Activated effector memory CD4-positive, alpha-beta T cell treated with Interleukin-2 at 50 U/mL for 16 hours (primary cell): ENCODE measurements at regions not wholly inside any gene's neighbourhood (a gene's known extent, or its start where the extent isn't known, plus 50 kb on each side); places are given as distances from the start of the nearest gene placed in this dataset.

ENCODE experiments used
- DNase-seq: peaks from one replicate; pipeline ENCODE4 v3.0.0-alpha.2; 2020

- DNase-seq, result no peak
Observed at GRCh38 chr4:11609751-11610150, 181.1 kb upstream of the HS3ST1 start.

GRCh38 chr4:11608992-11609391 lies 180.3 kb upstream of the HS3ST1 start:
- DNase-seq, result no peak

DNA sequence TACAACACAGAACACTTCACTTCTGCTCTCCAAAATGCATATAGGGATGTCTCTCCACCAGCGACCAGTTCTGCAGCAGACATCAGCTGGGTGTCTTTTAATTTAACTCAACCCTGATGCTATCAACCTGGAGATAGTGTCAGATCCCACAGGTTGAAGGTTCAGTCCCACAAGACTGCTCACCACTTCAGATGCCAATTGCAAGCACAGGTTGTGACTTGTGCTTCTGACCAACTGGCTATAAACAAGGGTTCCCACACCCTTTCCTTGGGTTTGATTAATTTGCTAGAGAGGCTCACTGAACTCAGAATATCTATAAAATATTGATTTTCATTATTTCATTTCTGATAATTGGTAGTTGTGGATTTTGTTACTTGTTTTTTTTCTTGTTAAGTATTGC lies 177.4 kb upstream of the HS3ST1 start:
- DNase-seq, result no peak

GRCh38 chr4:11605597-11605996 lies 176.9 kb upstream of the HS3ST1 start:
- DNase-seq, result no peak

DNA sequence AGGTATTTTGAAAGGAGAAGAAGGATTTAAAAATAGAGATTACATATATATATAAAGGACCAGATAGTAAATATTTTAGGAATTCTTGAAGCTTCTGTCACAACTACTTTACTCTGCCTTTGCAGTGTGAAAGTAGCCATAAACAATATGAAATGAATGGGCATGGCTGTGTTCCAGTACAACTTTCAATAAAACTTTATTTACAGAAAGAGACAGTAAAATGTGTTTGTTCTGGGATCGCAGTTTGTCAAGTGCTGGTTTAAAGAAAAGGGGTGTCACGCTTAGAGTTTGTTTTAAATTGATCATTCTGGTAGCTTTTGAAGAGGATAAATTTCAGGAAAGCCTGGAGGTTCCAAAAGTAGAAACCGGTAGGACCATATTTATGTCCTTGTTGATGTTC lies 176.1 kb upstream of the HS3ST1 start:
- no peak for DNase-seq

- DNase-seq, result no peak
Observed at GRCh38 chr4:11603591-11604194, 175.0 kb upstream of the HS3ST1 start.

DNA sequence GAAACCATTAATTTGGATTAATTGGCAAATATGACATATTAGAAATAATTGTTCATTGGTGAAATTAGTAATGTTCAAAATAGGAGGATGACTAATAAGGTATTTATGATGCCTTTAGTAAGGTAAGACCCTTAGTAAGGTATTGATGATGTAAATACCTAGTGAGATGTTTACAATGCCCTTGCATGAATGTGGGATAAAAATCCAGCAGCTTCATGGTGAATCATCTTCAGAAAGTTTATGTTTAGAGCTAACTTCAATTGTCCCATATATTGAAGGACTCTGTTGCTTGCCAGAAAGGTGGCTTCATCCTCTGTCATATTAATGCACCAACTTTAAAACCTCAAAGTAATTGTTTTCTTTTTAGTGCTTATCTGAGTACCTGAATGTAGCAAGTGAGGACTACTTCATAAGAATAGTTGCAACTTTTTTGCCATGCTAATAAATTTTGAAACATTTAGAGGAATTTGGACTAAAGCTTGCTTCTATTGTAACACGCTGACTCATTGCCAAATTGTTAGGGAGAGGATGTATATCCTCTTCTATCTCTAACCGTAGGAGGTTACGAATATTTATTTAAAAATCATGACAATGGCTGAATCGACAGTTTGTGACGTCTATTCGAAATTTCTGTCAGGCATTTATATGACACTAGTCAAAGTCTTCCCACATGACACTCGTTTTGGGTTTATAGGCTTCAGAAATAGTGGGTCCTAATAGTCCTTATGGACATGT lies 174.1 kb upstream of the HS3ST1 start:
- no peak for DNase-seq

GRCh38 chr4:11599064-11599463 lies 170.4 kb upstream of the HS3ST1 start:
- no peak for DNase-seq

DNA sequence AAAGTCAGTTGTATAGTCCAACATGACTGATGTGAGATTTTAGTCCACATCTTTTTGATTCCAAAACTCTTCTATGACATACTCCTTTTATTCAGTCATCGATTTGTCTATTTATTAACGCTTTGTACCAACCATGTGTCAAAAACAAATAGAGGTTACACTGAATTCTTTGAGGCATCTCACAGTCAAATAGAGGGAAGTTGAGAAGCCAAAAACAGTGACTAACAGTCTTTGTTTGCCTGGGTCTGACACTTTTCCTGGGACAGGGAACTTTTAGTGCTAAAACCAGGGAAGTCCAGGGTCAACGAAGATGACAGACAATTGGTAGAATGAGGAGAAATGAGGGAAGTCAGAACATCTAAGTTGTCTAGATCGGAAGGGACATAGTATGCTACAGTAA lies 169.9 kb upstream of the HS3ST1 start:
- no peak for DNase-seq

GRCh38 chr4:11597506-11597905 lies 168.8 kb upstream of the HS3ST1 start:
- no peak for DNase-seq

GRCh38 chr4:11596989-11597388 lies 168.3 kb upstream of the HS3ST1 start:
- no peak for DNase-seq

DNA sequence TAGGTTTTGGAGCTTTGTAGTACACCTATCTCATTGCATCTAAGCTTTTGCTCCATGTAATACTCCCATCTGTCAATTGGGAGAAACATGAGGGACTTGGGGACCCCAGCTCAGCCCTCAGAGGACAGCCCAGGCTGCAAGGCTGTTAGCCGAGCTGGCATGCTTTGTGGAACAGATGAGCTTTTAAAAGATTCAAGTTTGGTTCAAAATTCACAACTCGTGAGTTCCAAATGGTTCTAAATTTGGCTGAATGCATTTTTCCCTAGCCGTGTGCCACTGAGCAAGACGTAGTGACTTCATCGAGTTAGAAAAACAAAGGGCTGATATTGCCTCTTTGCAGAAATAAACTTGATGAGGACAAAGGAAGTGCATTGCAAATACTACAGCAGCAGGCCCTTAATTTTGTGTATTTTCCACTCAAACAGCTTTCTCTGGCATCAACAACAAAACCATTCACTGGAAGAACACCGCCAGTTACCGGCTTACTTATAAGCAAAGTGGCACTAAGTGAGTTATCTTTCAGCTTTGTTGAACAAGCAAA lies 165.0 kb upstream of the HS3ST1 start:
- DNase-seq, result no peak

- no peak for DNase-seq
Observed at GRCh38 chr4:11592276-11592675, 163.6 kb upstream of the HS3ST1 start.

- DNase-seq, result no peak
Observed at GRCh38 chr4:11590132-11590531, 161.4 kb upstream of the HS3ST1 start.

GRCh38 chr4:11589676-11590075 lies 161.0 kb upstream of the HS3ST1 start:
- DNase-seq, result no peak

GRCh38 chr4:11587797-11588196 lies 159.1 kb upstream of the HS3ST1 start:
- DNase-seq, result no peak

DNA sequence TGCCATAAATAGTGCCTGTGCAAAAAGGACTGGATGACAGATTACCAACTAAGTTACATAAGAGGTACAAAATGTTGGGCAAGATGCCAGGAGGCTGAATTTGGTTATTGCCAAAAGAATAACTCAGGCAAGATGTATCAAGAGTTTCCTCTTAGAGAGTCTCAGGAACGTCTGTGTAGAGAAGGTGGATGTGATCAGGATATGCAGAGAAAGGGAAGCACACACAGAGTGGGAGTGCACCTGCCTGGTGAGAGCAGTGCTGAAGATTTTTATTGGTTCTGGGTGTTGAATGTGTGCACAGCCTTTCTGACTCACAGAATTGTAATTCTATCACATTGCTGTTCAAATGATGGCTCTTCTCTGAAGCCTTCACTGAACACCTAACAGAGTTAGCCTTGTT lies 156.8 kb upstream of the HS3ST1 start:
- DNase-seq, result no peak

GRCh38 chr4:11568511-11568910 lies 139.8 kb upstream of the HS3ST1 start:
- DNase-seq, result no peak

GRCh38 chr4:11566444-11567022 lies 137.8 kb upstream of the HS3ST1 start:
- no peak for DNase-seq

- DNase-seq, result no peak
Observed at GRCh38 chr4:11565899-11566298, 137.2 kb upstream of the HS3ST1 start.

DNA sequence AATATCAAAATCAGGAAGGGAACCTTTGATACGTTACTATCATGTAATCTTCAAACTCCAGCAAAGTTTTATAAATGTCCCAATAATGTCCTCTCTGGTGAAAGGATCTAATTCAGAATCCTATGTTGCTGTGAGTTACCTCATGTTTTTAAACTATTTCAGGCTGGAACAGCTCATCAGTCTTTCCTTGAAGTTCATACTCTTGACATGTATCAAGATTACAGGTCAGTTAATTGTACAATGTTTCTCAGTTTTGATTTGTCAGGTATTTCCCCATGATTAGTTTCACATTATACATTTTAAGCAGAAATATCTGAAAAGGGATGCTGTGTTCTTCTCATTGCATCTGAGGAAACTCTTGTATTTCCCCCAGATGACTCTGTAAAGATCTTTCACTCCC lies 136.5 kb upstream of the HS3ST1 start:
- no peak for DNase-seq

- no peak for DNase-seq
Observed at GRCh38 chr4:11564021-11564420, 135.3 kb upstream of the HS3ST1 start.

DNA sequence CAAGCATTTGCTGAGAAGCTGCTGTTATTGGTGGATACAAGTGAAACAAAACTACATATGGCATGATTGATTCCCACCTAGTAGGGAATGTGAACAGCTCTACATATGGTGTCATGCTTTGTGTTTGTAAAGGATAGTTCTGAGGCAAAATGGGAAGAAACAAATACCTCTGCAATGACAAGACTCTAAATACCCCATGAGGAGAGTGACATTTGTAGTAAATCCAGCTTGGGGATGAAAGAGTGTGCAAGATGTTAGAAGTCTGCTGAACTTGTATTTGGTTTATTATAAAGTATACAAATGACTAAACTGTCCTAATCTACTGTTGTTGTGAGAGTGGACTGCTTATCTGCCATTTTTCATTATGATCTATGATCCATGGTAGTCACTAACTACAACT lies 120.8 kb upstream of the HS3ST1 start:
- no peak for DNase-seq

GRCh38 chr4:11548597-11549082 lies 119.9 kb upstream of the HS3ST1 start:
- no peak for DNase-seq
